SK-N-MC (cell line): ENCODE measurements at regions not wholly inside any gene's neighbourhood (a gene's known extent, or its start where the extent isn't known, plus 50 kb on each side); places are given as distances from the start of the nearest gene placed in this dataset.

Source experiments
- EZH2 ChIP-seq: fragments of 200-600 bp; sonication (generic); IDR thresholded peaks from one replicate; pipeline ENCODE4 v1.6.1; 2017; ENCODE audit warnings: antibody characterized with exemption
- POLR2AphosphoS5 ChIP-seq: IDR thresholded peaks from 2 replicates; pipeline ENCODE4 v1.6.1; 2012; ENCODE audit warnings: mild to moderate bottlenecking, low read depth, low read length, borderline replicate concordance

GRCh38 chrX:4963432-4963831 is 1250.0 kb upstream of the PRKX start:
- no peak for TF ChIP-seq EZH2
- no peak for TF ChIP-seq POLR2AphosphoS5
